Endodermal cell (in vitro differentiated cells): ENCODE measurements at regions not wholly inside any gene's neighbourhood (a gene's known extent, or its start where the extent isn't known, plus 50 kb on each side); places are given as distances from the start of the nearest gene placed in this dataset.
A peak's percentile ranks its signal among the peaks of the same experiment; 100 is the strongest.

Experiments used
- DNase-seq: peaks from one replicate; pipeline ENCODE4 v3.0.0-alpha.2; 2017
- H3K27ac ChIP-seq: 2 replicates; pipeline ENCODE4 v1.5.1; 2013; ENCODE audit warnings: mild to moderate bottlenecking, low read depth, low read length, moderate library complexity
- H3K27me3 ChIP-seq: 2 replicates; pipeline ENCODE4 v1.6.1; 2013; ENCODE audit warnings: mild to moderate bottlenecking, low read length, moderate library complexity; ENCODE audit not compliant: insufficient read depth, control insufficient read depth, poor library complexity, severe bottlenecking
- H3K36me3 ChIP-seq: 2 replicates; pipeline ENCODE4 v1.7.0; 2013; ENCODE audit warnings: mild to moderate bottlenecking, low read length, moderate library complexity; ENCODE audit not compliant: control insufficient read depth, insufficient read depth
- H3K4me1 ChIP-seq: one replicate; pipeline ENCODE4 v1.7.0; 2013; ENCODE audit warnings: low read length; ENCODE audit not compliant: control insufficient read depth, insufficient read depth
- H3K4me3 ChIP-seq: 2 replicates; pipeline ENCODE4 v1.5.1; 2013; ENCODE audit warnings: mild to moderate bottlenecking, low read length, moderate library complexity
- H3K9ac ChIP-seq: 2 replicates; pipeline ENCODE4 v1.6.1; 2013; ENCODE audit warnings: mild to moderate bottlenecking, low read length, moderate library complexity; ENCODE audit not compliant: poor library complexity, severe bottlenecking; ENCODE audit errors: extremely low read depth
- H3K9me3 ChIP-seq: 2 replicates; pipeline ENCODE4 v1.6.1; 2013; ENCODE audit warnings: mild to moderate bottlenecking, low read length, moderate library complexity; ENCODE audit not compliant: control insufficient read depth
- H3K27ac Mint-ChIP-seq: 2 replicates; pipeline ENCODE4 v1.8.0; 2020; ENCODE audit warnings: mixed read lengths
- H3K27me3 Mint-ChIP-seq: 2 replicates; pipeline ENCODE4 v1.8.0; 2021; ENCODE audit warnings: mild to moderate bottlenecking, mixed read lengths; ENCODE audit not compliant: insufficient read depth
- H3K36me3 Mint-ChIP-seq: 2 replicates; pipeline ENCODE4 v1.8.0; 2020; ENCODE audit warnings: low read depth, mixed read lengths
- H3K4me1 Mint-ChIP-seq: 2 replicates; pipeline ENCODE4 v1.8.0; 2020; ENCODE audit warnings: mixed read lengths
- H3K4me3 Mint-ChIP-seq: 2 replicates; pipeline ENCODE4 v1.8.0; 2020; ENCODE audit warnings: mild to moderate bottlenecking, moderate library complexity, mixed read lengths
- H3K9me3 Mint-ChIP-seq: 2 replicates; pipeline ENCODE4 v1.8.0; 2020; ENCODE audit warnings: mild to moderate bottlenecking, mixed read lengths
- CTCF ChIP-seq: fragments of 200-600 bp; sonication (generic); conservative IDR thresholded peaks from 2 replicates; pipeline ENCODE4 v1.5.0; 2021; ENCODE audit warnings: antibody characterized with exemption, mild to moderate bottlenecking
- WGBS, 2 experiments: methylation state at CpG; one replicate each; pipeline versions ENCODE4 v1.1.5 to v1.1.7; 2013; ENCODE audit warnings: missing lambda C conversion rate in 2 of 2, mixed read lengths in 1 of 2; ENCODE audit not compliant: insufficient coverage in 1 of 2, insufficient read length in 1 of 2; 5-methylcytosine and 5-hydroxymethylcytosine counted together

GRCh38 chr20:6495907-6496306, 271.6 kb upstream of the BMP2 start:
- DNase-seq = no peak
- Histone ChIP-seq H3K4me3 (no peak overlapping the region), H3K27ac (no peak overlapping the region), H3K4me1 (no peaks in the 10 kb centered on the region), H3K9me3 (no peaks in the 10 kb centered on the region), H3K36me3 (no peaks in the 10 kb centered on the region), H3K9ac (no peak overlapping the region), H3K27me3 (no peaks in the 10 kb centered on the region)
- Mint-ChIP-seq H3K27ac (no peak overlapping the region), H3K9me3 (peaks cover 9% of the 10 kb centered on the region), H3K4me3 (no peak overlapping the region), H3K27me3 (no peaks in the 10 kb centered on the region), H3K4me1 (peaks cover 13% of the 10 kb centered on the region), H3K36me3 (no peaks in the 10 kb centered on the region)
- 86 to 97% methylated on average over 1 of the region's 1 CpG for WGBS, 2 experiments
- no peak for TF ChIP-seq CTCF

- Mint-ChIP-seq H3K4me3 (no peak overlapping the region), H3K27me3 (no peaks in the 10 kb centered on the region), H3K4me1 (peaks cover 26% of the 10 kb centered on the region), H3K27ac (peak overlapping the region; percentile 40), H3K9me3 (no peaks in the 10 kb centered on the region), H3K36me3 (no peaks in the 10 kb centered on the region)
- DNase-seq = peak; percentile 46
- H3K4me3 ChIP-seq = no peak overlapping the region
- no peak overlapping the region for H3K27ac ChIP-seq
- no peaks in the 10 kb centered on the region for H3K4me1 ChIP-seq
- 89 to 94% methylated on average over 6 to 8 of the region's 8 CpGs for WGBS, 2 experiments
- no peaks in the 10 kb centered on the region for H3K9me3 ChIP-seq
- H3K36me3 ChIP-seq = no peaks in the 10 kb centered on the region
- H3K9ac ChIP-seq = no peak overlapping the region
- TF ChIP-seq CTCF = no peak
- H3K27me3 ChIP-seq = no peaks in the 10 kb centered on the region
Measured at GRCh38 chr20:6492271-6493055, 275.0 kb upstream of the BMP2 start.

- H3K4me1 ChIP-seq = no peaks in the 10 kb centered on the region
- no peak overlapping the region for H3K4me3 ChIP-seq
- no peak for TF ChIP-seq CTCF
Measured at GRCh38 chr20:6490849-6491248, 276.6 kb upstream of the BMP2 start.

More at GRCh38 chr20:6490849-6491248, 276.6 kb upstream of the BMP2 start:
- H3K27ac Mint-ChIP-seq = no peak overlapping the region
- whole genome bisulfite sequencing, 2 experiments = 91 to 95% methylated on average over 2 to 3 of the region's 3 CpGs
- no peaks in the 10 kb centered on the region for H3K36me3 Mint-ChIP-seq
- no peaks in the 10 kb centered on the region for H3K27me3 ChIP-seq
- no peaks in the 10 kb centered on the region for H3K9me3 ChIP-seq
- no peak overlapping the region for H3K4me3 Mint-ChIP-seq
- H3K9me3 Mint-ChIP-seq = no peaks in the 10 kb centered on the region
- H3K36me3 ChIP-seq = no peaks in the 10 kb centered on the region
- H3K4me1 Mint-ChIP-seq = peaks cover 24% of the 10 kb centered on the region
- H3K27ac ChIP-seq = no peak overlapping the region
- H3K27me3 Mint-ChIP-seq = no peaks in the 10 kb centered on the region
- H3K9ac ChIP-seq = no peak overlapping the region
- no peak for DNase-seq
